HL-60/S4 treated with retinoic acid at 250 ng/mL for 4 days and 3 days (cell line): ENCODE measurements at regions not wholly inside any gene's neighbourhood (a gene's known extent, or its start where the extent isn't known, plus 50 kb on each side); places are given as distances from the start of the nearest gene placed in this dataset.

Source experiments
- in situ Hi-C: fragments of 300-500 bp; cut with MboI; formaldehyde crosslinking; loops from 2 replicates; pipeline ENCODE4 v1.7.0; 2022; ENCODE audit warnings: low sequenced_read_pairs

DNA sequence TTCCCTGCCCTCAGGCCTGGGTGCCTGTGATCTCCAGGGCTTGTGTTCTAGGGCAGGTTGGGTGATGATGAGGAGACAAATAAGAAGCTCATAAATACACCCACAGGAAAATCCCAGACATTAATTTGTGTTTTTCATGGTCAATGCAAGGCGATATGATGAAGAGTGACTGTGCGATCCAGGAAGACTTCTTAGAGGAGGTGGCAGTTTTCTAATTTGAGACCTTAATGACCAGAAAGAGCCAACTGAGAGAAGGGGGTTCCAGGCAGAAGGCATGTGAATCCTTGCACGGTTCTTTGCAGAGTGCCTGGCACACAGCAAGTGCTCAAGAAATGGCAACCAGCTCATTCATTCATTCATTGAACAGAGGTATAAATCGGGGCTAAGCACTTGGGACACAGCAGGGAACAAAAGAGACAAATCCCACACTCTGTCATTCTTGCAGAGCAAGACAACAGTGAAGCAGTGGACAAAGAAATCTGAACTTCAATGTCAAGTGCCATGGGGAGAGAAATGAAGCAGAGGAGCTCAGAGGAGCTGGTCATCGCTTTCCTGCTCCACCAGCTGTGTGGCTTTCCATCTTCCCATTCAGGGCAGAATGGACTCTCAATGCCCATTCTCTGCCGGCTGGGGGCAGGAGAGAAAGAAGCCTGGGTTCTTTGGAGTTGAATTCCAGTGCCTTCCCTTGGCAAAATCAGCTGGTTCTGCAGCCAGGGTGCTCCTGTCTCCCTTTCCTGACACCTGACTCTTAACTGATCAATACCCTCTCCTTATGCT lies 128.3 kb downstream of the AACS start:
- in situ Hi-C loops, result no loop called here

DNA sequence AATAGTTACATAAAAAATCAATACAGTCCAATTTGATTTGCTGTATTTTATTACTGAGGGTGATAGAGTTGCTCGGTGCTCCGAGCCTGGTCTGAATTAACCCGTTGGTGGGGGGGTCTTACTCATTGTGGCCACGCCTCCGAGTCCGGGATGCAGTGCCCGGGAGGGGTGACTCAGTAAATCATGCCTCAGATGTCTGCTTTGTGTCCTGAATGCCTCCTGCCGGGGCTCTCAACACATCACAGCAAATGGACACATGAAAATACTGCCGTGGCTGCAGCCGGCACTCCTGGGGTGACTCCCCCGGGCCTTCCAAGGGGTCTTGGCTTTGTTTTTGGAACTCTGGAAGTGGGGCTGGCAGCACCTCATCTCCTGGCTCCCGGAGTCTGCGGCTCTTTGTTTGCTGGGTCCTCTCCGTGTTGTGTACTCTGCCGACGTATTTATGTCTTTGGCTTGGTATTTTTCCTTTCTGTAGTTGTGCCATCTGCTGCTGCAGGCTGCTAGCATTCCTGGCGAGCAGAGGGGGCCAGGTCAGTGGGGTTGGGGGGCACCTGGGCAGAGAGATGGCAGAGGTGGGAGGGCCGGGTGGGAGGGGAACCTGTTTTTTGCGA lies 129.0 kb downstream of the AACS start:
- in situ Hi-C loops, result no loop called here

DNA sequence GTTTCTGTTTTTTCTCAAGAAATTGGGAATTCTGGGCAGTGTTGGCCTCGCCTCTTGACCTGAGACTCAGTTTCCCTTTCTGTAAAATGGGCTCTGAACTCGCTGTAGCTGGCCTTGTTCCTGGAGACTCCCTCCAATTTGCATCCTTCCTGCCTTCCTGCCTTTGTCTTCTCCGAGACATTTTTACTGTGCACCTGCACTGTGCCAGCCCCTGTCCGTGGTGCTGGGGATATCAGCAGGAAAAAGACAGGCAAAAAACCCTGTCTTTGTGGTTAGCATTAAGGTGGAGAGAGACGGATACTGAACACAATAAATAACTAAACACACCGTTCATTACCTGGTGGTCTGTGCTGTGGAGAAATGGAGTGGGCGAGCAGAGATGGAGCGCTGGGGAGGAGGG lies 129.8 kb downstream of the AACS start:
- in situ Hi-C loops, result no loop called here

DNA sequence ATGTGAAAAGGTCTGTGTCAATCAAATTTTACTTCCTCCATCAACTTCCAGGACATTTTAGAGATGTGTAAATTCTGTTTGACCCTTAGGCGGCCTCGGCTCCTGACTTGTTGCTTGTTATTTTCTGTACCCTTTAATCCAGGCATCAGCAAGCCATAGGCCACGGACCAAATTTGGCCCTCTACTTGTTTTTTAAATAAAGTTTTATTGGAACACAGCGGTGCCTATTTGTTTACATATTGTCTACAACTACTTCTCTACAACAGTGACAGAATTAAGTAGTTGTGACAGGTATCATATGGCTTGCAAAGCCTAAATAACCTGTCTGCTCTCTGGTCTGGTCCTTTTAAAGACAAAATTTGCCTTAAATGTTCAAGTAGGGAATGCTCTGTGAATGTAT lies 132.1 kb downstream of the AACS start:
- in situ Hi-C loops, result no loop called here

DNA sequence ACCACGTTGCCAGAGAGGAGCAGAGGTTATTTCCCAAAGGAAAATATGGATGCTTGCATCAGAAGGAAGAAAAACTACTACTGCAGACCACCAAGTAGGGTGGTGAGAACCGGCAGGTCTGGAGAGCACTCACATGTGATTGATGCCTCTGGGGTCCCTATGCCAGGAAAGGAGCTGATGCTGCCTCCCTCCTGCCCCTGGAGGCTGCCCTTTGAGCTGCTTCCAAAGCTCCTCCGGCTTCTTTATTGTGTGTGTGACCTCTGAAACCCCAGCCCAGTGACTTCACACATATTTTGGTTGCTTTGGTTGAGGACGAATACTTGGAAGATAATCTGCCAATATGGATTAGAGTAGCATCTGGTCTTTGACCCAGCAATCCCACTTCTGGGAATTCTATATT lies 133.4 kb downstream of the AACS start:
- in situ Hi-C loops, result no loop called here

DNA sequence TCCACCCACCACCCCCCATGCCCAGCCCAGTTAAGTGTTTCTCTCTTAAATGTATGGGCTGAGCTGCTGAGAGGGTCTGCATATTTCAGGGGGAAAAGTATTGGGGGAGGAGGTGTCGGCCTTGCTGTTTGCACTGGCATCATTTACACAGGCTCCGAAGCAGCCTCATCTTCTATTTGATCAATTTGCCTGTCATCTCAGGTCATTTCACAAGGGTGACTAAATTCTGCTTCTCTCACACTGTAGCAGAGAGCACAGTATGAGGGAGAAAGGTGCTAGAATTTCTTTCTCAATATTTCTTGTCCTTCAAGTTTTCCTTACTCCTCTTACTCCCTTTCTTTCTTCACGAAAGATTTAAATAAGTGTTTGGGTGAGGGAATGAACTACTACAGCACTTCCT lies 135.9 kb downstream of the AACS start:
- in situ Hi-C loops, result no loop called here

DNA sequence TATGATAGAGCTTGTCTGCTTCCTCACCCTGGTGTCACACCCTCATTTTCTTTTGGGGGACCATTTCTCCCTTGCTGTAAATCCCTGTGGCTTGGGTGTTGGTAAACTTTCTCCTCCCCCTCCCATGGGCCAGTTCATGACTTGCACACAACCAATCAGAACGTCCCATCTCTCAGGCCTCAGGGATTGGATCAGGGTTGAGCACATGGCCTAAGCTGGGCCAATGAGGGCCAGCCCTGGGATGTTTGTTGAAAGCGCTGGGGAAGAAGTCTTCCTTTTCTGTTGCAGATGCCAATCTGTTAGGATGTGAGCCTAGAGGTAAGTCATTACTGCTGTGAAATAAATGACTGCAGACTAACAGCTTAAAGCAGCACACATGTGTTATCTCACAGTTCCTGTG lies 136.7 kb downstream of the AACS start:
- in situ Hi-C loops, result no loop called here

DNA sequence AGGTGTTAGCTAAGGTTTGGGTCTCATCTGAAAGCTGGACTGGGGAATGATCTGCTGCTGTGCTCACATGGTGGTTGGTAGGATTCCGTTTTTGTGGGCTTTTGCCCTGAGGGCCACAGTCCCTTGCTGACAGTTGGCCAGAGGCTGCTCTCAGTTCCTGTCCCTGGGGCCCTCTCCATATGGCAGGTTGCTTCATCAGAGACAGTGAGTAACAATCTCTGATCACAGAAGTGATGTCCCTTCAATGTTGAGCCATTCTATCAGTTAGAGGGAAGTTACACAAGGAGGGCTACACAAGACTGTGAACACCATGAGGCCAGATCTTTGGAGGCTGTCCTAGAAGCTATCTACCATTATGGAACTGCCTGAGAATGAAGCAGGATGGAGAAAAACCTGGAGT lies 137.2 kb downstream of the AACS start:
- in situ Hi-C loops, result no loop called here

DNA sequence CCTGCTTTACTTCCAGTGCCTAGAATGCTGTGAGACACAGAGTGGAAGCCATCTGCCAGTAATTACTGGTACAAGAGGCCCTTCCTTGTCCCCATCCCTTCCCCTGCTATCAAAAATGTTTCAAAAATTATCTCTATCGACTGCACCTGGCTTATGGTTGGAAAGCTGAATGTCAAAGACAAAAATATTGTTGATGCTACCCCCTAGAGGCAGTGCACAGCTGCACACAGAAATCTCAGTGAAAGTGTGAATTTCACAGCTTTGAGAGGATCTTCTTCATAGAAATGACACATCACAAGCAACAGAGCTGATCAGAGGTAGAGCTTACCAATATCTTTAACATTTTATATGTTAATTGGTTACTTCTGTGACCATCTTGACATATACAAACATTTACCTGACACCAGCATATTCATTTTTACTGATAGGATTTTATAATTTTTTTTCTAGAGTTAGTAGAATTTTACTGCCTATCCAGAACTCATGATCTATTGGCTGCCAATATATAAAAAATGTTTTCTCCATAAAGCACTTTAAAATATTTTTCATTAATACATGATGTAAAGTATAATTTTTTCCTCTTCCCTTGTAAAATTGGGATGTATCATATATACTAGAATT lies 138.0 kb downstream of the AACS start:
- in situ Hi-C loops, result no loop called here

DNA sequence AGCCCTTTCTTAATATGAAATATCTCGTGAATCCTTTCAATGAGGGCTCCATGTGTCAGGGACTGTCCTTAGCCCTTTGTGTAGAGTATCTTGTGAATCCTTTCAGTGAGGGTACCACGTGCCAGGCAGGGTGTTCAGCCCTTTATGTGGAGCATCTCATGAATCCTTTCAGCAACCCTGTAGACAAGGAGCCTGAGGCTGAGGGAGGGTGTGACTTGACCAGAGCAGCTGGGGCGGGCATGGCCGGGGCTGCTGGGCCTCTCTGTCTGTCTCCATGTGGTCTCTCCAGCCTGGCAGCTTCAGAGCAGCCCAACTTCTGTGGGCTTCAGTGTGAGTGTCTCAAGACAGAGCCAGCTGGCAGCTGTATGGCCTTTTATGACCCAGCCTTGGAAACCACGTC lies 140.2 kb downstream of the AACS start:
- in situ Hi-C loops, result no loop called here

DNA sequence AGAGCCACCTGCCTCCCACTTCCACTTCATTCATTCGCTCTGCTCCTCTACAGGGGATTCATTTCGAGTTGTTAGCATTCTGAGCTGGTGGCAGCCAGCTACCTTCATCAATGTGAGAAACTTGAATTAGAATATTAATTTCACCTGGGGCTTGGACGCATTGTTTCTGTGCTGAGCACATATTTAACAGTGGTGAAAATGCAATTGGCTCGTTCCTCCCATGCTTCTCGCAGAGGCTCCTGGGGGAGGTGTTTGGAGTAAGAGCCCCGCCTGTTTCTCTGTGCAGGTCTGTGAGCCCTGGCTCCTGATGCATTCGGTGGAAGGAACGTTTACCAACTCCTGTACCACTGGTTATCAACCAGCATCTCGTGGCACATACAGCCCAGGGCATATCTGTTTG lies 141.5 kb downstream of the AACS start:
- in situ Hi-C loops, result no loop called here

DNA sequence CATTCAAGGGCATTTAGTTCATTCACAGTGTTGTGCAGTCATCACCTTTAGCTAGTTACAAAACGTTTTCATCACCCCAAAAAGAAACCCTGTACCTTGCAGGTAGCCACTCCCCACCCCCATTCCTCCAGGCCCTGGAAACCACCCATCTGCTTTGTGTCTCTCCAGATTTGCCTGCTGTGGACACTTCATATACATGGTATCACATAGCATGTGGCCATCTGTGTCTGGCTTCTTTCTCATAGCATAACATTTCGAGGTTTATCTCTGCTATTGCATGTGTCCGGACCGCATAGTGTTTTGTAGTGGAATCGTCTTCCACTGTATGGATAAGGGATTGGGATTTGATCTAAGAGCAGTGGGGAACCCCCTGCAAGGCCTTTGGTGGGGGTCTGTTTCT lies 143.1 kb downstream of the AACS start:
- in situ Hi-C loops, result no loop called here

DNA sequence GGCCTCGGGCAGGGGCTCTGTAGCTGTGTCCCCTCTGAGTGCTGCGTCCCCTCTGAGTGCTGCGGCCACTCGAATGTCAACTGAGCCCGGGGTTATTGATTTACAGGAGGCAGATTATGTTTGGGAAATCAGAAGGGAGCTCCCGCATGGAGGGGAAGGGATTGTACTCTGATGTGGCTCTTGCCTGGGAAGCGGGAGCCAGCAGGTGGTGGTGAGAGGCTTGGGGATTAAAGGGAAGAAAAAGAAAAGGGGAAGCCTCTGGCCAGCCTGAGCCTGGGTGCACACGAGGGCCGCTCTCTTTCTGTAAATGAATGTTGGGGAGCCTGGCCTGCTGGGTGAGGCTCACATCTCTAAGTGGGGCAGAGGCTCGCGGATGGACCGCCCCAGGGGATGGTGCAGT lies 143.7 kb downstream of the AACS start:
- in situ Hi-C loops, result no loop called here

DNA sequence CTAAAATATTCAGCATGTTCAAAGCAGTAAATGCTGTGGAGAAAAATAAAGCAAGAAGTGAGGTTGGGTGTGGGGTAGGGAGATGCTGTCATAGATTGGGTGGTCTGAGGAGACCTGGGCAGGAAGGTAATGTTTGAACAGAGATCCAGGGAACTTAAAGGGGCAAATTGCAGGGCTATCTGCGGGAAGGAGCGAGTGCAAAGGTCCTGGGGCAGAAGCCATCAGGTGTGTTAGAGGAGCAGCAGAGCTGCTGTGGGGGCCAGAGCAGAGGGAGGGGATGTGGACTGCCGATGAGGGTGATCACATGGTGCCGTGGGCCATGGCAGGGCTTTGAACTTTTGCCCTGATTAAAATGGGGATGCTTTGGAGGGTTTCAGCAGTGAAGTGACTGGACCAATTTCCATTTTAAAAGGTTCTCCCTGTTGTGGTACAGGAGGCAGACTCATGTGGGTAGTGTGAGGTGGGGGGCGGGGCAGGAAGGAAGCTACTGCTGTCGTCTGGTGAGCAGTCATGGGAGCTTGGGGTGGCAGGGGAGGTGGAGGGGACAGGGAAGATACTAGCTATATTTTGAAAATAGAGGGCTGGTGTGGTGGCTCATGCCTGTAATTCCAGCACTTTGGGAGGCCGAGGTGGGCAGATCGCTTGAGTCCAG lies 145.0 kb downstream of the AACS start:
- in situ Hi-C loops, result no loop called here

DNA sequence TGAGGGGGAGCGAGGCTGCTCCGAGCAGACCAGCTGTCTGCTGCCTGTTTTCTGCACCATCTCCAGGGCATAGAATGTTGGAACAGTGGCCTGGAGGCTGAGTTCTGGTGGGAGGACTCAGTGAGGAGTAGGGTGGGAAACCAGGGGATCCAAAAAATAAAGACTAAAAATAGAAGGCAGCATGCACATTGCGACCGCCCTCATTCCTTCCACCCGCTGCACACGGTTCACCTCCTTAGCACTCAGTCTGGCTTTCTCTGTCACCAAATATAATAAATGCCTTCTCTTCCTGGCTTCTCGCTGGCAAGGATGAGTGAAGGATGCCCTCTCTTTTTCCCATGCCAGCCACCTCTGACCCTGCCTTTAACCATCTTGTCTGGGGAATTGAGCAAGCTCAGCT lies 146.2 kb downstream of the AACS start:
- in situ Hi-C loops, result no loop called here

DNA sequence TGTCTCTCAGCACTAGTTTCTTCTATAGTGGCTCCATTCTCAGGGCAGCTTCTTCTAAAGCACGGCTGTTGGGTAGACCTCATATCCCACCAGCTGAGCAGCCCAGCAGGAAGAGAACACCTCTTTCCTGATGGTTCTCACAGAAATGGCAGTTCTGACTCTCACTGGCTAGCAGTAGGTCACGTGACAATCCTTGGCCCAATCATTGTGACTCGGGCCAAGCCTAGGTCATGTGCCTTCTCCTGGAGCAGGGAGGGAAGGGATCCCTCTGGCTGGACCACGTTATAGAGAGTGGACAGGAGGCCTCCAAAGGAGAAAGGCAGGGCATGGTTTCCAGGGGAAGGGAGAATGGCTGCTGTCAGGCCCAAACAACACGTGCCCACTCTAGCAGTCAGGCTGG lies 149.1 kb downstream of the AACS start:
- in situ Hi-C loops, result no loop called here

DNA sequence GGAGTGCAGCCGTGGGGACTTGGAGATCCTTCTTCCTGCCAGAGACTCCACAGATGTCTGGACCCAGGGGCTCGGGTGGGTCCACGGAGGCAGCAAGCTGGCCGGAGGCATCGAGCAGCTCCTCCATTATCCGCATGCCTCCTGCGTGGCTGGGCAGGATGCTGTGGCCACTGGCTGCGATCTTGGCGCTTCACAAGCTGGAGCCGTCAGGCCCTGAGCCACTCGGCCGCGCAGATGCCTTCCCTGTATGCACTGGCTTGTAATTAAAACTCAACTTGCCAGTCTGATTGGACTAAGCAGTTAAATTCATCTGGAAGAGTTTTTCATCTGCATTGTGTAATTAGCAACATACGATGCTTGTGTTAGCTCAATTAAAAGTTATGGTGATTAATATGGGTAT lies 151.5 kb downstream of the AACS start:
- in situ Hi-C loops, result no loop called here

DNA sequence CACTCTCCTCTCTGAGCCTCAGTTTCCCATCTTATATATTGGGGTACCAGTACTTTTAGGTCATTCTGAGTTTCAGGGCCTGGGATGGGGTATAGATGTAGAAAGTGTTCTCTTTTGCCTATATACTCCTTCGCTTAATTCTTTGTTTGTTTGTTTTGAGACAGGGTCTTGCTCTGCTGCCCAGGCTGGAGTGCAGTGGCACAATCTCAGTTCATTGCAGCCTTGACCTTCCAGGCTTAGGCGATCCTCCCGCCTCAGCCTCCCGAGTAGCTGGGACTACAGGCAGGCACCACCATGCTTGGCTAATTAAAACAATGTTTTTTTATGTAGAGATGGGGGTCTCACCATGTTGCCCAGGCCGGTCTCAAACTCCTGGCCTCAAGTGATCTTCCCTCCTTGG lies 152.1 kb downstream of the AACS start:
- in situ Hi-C loops, result no loop called here

DNA sequence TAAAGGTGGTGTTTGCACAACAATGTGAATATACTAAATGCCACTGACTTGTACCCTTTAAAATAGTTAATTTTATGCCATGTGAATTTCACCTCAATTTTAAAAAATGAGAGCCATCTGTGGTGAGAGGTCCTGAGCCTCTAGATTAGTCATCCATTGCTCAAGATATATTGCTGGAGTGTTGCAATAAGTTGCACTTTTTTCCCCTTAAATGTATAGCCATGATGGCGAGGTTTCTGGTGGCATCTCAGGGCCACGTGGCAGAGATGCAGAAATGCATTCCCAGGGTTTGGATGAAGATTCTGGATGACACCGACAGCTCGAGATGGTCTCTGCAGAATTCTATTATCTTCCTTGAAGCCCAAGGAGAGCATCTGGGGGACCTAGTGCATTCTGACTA lies 153.7 kb downstream of the AACS start:
- in situ Hi-C loops, result no loop called here

DNA sequence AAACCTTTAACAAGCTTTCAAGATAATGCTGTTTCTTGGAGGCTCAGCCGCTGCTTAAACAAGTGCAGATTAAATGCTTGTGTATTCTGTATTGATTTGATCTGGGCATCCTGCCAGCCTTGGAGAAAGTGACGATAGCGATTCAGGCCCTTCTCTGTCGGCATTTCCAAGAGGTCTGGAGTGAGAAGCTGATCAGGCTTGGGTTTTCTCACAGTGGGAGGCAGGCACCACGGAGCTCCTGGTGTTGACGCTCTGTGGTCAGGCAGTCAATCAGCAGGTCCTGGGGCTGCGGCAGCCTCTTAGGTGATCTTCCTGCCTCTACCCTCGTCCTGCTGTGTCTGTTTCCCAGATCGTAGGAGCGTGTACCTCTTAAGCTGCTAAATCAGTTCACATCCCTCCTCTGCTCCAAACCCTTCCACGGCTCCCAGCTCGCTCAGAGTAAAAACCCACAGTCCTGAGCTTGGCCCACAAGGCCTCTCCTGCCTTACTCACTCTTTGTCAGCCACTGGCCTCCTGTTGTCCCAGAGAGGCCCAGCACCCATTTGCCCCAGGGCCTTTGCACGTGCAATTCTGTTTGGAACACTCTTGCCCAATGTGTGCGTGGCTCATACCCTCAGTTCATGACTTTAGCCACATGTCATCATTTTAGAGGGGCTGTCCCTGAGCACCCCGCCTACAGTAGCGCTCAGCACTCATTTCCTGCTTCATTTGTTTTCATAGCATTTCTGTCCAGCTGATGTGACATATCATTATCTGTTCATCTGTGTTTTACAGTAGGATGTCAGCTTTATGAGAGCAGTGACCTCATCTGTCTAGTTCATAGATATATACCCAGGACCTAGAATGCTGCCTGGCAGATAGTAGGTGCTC lies 155.4 kb downstream of the AACS start:
- in situ Hi-C loops, result no loop called here

DNA sequence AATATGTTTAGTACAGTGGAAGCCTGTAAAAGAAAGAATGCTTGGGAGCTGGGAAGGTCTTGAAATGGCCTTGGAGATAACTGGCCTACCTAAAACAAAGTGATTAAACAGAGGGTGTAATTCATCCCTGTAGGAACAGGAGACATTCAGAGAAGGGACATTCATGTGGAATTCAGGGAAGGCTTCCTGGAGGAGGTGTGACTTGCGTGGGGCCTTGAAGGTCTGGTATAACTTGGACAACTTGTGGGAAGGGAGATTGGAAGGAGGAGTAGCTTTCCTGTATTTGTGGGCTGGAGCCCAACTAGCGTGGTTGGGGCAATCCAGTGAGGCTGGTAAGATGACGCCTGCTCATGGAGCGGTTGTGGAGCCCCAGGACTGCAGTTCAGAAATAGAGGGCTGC lies 156.4 kb downstream of the AACS start:
- in situ Hi-C loops, result no loop called here
